ENCODE measurements at regions not wholly inside any gene's neighbourhood (a gene's known extent, or its start where the extent isn't known, plus 50 kb on each side); places are given as distances from the start of the nearest gene placed in this dataset.

DNA sequence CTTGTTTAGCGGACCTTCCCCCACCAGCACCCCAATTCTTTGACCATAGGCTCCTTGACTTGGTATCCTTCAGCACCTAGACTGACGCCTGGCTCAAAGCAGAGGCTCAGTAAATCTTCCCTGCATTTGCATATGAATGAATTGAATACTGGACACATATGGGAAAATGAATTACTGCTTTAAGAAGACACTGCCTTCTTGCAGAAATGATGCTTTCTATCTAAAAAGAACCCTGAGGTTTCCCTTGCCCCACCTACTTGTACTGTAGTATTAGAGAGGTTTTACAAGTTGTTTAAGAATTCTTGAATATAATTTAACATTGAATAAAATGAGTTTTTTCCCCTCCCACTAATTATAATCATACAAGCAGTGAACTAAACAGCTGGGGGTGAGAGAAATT lies 190.7 kb downstream of the SAMD5 start:
- Histone ChIP-seq H3K79me2 (ENCODE audit: low read length) (no peaks in the 10 kb centered on the region), H2AFZ (ENCODE audit: low read length) (no peak overlapping the region), H4K20me1 (ENCODE audit: insufficient read depth, low read depth, low read length) (no peaks in the 10 kb centered on the region), H3K27me3 (ENCODE audit: low read length) (no peaks in the 10 kb centered on the region), H3K9me2 (replicated peaks; ENCODE audit: insufficient read depth, low read length) (no peaks in the 10 kb centered on the region), H3K4me1 (ENCODE audit: low read length) (peaks cover 2% of the 10 kb centered on the region), H3K27ac (ENCODE audit: low read length) (no peak overlapping the region), H3K36me3 (ENCODE audit: insufficient read depth, low read length) (no peaks in the 10 kb centered on the region), H3K4me2 (ENCODE audit: low read depth, low read length, poor library complexity, severe bottlenecking) (no peak overlapping the region), H3K4me3 (ENCODE audit: low read length) (no peak overlapping the region), H3K9me3 (ENCODE audit: low read length) (no peaks in the 10 kb centered on the region), H3K9ac (ENCODE audit: low read length) (no peak overlapping the region)
- DNase-seq: no peak

DNA sequence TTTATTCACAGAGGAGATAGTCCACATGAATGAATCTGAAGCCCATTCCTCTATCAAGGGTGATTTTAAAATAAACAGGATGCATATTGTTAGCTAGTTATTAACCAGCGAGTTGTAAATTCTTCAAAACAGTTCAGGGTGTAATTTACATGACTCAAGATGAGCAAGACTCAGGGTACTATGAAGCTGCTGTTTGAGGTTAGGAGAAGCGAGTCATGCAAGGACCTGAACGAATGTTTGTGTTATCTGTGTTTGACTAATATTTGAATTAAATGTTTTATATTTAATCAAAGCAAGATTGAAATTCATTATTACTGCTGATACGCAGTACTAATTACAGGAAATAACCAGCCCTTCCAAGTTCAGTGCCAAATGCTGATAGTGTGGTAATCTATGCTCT lies 191.1 kb downstream of the SAMD5 start:
- Histone ChIP-seq H4K20me1 (ENCODE audit: insufficient read depth, low read depth, low read length) (no peaks in the 10 kb centered on the region), H3K4me3 (ENCODE audit: low read length) (no peak overlapping the region), H3K27me3 (ENCODE audit: low read length) (no peaks in the 10 kb centered on the region), H3K36me3 (ENCODE audit: insufficient read depth, low read length) (no peaks in the 10 kb centered on the region), H3K9me3 (ENCODE audit: low read length) (no peaks in the 10 kb centered on the region), H3K9ac (ENCODE audit: low read length) (no peak overlapping the region), H2AFZ (ENCODE audit: low read length) (no peak overlapping the region), H3K4me2 (ENCODE audit: low read depth, low read length, poor library complexity, severe bottlenecking) (no peak overlapping the region), H3K9me2 (replicated peaks; ENCODE audit: insufficient read depth, low read length) (no peaks in the 10 kb centered on the region), H3K4me1 (ENCODE audit: low read length) (peaks cover 7% of the 10 kb centered on the region), H3K27ac (ENCODE audit: low read length) (no peak overlapping the region), H3K79me2 (ENCODE audit: low read length) (no peaks in the 10 kb centered on the region)
- DNase-seq: no peak

DNA sequence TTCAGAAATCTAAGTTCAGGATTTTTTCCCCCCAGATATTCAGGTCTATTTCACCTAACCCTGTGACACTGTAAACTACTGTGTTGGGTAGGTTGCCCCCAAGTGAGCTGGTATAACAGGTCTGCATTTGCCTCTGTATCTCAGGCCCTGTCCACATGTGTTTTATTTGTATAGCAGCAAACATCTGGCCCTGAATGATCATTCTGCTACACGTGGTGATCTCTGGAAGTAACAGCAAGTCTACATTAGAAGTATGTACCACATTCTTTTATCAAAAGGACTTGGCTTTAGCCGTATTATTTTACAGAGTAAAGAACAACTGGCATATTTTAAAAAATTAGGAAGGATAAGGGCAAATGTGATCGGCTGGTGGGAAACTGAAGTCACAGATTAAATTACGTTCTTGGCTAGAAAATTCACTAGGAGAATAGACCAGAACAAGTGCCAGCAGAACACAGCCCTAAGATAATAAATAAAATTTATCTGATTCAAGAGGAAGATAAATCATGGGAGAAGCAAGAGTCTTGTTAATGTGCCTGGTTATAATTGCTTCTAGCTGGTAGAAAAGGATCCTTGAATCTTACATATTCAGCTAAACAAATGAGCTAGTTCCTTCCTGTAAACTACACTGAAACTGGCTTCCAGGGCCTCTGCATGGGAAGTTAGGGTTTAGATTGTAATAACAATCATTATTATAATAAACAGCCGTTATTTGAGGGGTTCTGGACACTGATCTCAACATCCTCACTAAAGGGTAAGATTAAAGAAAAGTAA lies 192.1 kb downstream of the SAMD5 start:
- H3K36me3 ChIP-seq (ENCODE audit: insufficient read depth, low read length): no peaks in the 10 kb centered on the region
- H3K27me3 ChIP-seq (ENCODE audit: low read length): no peaks in the 10 kb centered on the region
- DNase-seq: no peak
- H3K9me2 ChIP-seq (replicated peaks; ENCODE audit: insufficient read depth, low read length): no peaks in the 10 kb centered on the region
- H3K9ac ChIP-seq (ENCODE audit: low read length): no peak overlapping the region
- peaks cover 10% of the 10 kb centered on the region for H3K4me1 ChIP-seq (ENCODE audit: low read length)
- no peak overlapping the region for H2AFZ ChIP-seq (ENCODE audit: low read length)
- H3K9me3 ChIP-seq (ENCODE audit: low read length): no peaks in the 10 kb centered on the region
- no peak overlapping the region for H3K4me3 ChIP-seq (ENCODE audit: low read length)
- no peak overlapping the region for H3K27ac ChIP-seq (ENCODE audit: low read length)
- no peaks in the 10 kb centered on the region for H3K79me2 ChIP-seq (ENCODE audit: low read length)
- no peak overlapping the region for H3K4me2 ChIP-seq (ENCODE audit: low read depth, low read length, poor library complexity, severe bottlenecking)
- no peaks in the 10 kb centered on the region for H4K20me1 ChIP-seq (ENCODE audit: insufficient read depth, low read depth, low read length)

DNA sequence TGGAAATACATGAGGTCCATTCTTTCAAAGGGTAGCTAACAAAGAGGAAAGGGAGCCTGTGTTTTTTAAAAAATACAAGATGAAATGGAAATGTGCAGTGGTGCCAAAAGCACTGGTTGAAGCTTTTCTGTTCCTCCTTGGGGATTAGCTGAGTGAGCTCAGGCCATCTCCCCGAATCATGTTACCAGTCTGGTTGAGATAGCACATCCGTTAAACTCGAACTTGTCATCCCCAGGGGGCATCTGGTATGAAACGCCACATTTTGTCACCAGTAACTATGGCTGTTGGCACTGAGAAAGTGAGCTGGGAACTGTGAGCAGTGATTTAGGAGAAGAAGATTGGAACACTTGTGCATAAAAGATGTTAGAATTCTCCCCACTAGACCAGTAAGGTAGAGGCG lies 196.2 kb downstream of the SAMD5 start:
- Histone ChIP-seq H3K4me3 (ENCODE audit: low read length) (no peak overlapping the region), H3K79me2 (ENCODE audit: low read length) (no peaks in the 10 kb centered on the region), H3K9me2 (replicated peaks; ENCODE audit: insufficient read depth, low read length) (no peaks in the 10 kb centered on the region), H3K9me3 (ENCODE audit: low read length) (no peaks in the 10 kb centered on the region), H2AFZ (ENCODE audit: low read length) (no peak overlapping the region), H3K4me1 (ENCODE audit: low read length) (peaks cover 10% of the 10 kb centered on the region), H3K27me3 (ENCODE audit: low read length) (no peaks in the 10 kb centered on the region), H3K36me3 (ENCODE audit: insufficient read depth, low read length) (no peaks in the 10 kb centered on the region), H3K9ac (ENCODE audit: low read length) (no peak overlapping the region), H4K20me1 (ENCODE audit: insufficient read depth, low read depth, low read length) (no peaks in the 10 kb centered on the region), H3K4me2 (ENCODE audit: low read depth, low read length, poor library complexity, severe bottlenecking) (peak overlapping the region; percentile 27), H3K27ac (ENCODE audit: low read length) (no peak overlapping the region)
- DNase-seq: peak; percentile 64

DNA sequence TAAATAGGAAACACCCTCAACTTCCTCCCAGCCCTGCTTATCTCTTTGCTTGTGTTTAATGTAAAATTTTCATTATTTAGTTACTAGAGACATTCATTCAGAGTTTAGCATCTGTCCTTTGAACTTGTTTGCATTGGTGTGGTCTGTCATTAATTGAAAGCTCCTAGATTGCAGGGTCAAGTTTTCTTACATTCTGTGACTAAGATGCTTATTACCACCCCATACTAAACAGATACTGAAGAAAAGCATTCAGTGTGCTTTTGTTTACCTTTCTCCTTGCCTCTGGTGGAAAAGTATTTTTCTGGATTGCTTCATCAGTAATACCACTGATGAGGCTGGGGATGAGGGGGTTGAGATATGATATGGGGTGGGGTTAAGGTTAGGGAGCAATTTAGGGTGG lies 199.0 kb downstream of the SAMD5 start:
- H3K4me3 ChIP-seq (ENCODE audit: low read length): no peak overlapping the region
- H3K4me2 ChIP-seq (ENCODE audit: low read depth, low read length, poor library complexity, severe bottlenecking): no peak overlapping the region
- no peaks in the 10 kb centered on the region for H3K9me2 ChIP-seq (replicated peaks; ENCODE audit: insufficient read depth, low read length)

DNA sequence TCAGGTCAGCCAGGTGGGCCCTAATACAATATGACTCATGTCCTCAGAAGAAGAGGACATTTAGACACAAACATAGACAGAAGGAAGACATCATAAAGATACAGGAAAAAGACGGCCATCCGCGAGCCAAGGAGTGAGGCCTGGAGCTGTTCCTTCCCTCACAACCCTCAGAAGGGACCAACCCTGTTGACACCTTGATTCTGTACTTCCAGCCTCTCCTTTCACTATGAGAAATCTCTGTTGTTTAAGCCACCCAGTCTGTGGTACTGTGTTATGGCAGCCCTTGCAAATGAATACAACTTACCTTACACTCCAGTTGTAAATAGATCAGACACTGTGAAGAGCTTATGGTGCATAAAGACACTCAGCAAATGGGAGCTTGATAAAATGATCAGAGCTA lies 199.7 kb downstream of the SAMD5 start:
- Histone ChIP-seq H3K9ac (ENCODE audit: low read length) (no peak overlapping the region), H2AFZ (ENCODE audit: low read length) (no peak overlapping the region), H3K79me2 (ENCODE audit: low read length) (no peaks in the 10 kb centered on the region), H3K4me3 (ENCODE audit: low read length) (no peak overlapping the region), H3K9me2 (replicated peaks; ENCODE audit: insufficient read depth, low read length) (no peaks in the 10 kb centered on the region), H3K4me1 (ENCODE audit: low read length) (peaks cover 10% of the 10 kb centered on the region), H3K9me3 (ENCODE audit: low read length) (no peaks in the 10 kb centered on the region), H3K27ac (ENCODE audit: low read length) (no peak overlapping the region), H3K27me3 (ENCODE audit: low read length) (no peaks in the 10 kb centered on the region), H3K4me2 (ENCODE audit: low read depth, low read length, poor library complexity, severe bottlenecking) (no peak overlapping the region), H4K20me1 (ENCODE audit: insufficient read depth, low read depth, low read length) (no peaks in the 10 kb centered on the region), H3K36me3 (ENCODE audit: insufficient read depth, low read length) (no peaks in the 10 kb centered on the region)
- DNase-seq: no peak

More for the DNA sequence above, 199.0 kb downstream of the SAMD5 start:
- Histone ChIP-seq H3K79me2 (ENCODE audit: low read length) (no peaks in the 10 kb centered on the region), H3K36me3 (ENCODE audit: insufficient read depth, low read length) (no peaks in the 10 kb centered on the region), H3K9ac (ENCODE audit: low read length) (no peak overlapping the region), H3K27ac (ENCODE audit: low read length) (no peak overlapping the region), H3K9me3 (ENCODE audit: low read length) (no peaks in the 10 kb centered on the region), H4K20me1 (ENCODE audit: insufficient read depth, low read depth, low read length) (no peaks in the 10 kb centered on the region), H3K4me1 (ENCODE audit: low read length) (peaks cover 10% of the 10 kb centered on the region), H3K27me3 (ENCODE audit: low read length) (no peaks in the 10 kb centered on the region), H2AFZ (ENCODE audit: low read length) (no peak overlapping the region)
- DNase-seq: no peak

DNA sequence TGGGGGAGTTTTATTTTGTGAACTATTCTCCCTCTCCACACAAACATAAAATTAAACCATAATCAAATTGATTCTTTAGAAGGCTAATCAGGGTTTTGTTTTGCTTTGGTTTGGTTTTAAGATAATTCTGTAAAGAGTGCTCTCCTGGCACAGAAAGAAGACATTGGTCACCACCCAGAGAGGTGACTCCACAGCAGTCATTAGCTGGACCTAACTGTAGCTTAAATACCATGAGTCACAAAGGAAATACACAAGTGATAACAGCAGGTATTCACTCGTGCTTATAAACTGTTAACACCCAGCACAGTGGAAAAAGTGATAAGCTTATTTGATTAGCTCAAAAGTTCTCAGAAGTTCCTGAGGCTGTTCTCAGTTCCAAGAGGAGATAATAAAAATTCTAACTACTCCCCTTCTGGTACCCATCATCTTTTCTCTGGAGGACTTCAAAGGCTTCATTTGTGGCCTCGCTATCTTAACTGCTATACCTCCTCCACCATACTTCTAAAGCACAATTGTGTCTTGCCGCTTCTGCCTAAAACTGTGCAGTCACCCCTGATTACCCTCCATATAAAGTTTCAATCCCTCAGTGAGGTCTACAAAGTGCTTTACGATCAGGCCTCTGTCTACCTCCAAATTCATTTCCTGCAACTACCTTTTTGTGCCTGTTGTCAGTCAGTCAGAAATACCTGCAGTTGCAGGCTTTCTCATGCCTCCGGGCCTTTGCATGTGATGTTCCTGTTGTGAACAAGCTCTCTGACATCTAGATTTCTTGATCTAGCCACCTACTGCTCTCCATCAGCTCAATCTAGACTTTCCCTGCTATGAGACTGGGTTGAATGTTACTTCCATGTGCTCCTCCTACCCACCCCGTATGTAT lies 201.1 kb downstream of the SAMD5 start:
- no peaks in the 10 kb centered on the region for H3K79me2 ChIP-seq (ENCODE audit: low read length)
- DNase-seq: no peak
- H3K4me1 ChIP-seq (ENCODE audit: low read length): peaks cover 3% of the 10 kb centered on the region
- H3K27me3 ChIP-seq (ENCODE audit: low read length): no peaks in the 10 kb centered on the region
- H3K36me3 ChIP-seq (ENCODE audit: insufficient read depth, low read length): no peaks in the 10 kb centered on the region
- no peak overlapping the region for H3K4me2 ChIP-seq (ENCODE audit: low read depth, low read length, poor library complexity, severe bottlenecking)
- no peak overlapping the region for H2AFZ ChIP-seq (ENCODE audit: low read length)
- no peaks in the 10 kb centered on the region for H3K9me2 ChIP-seq (replicated peaks; ENCODE audit: insufficient read depth, low read length)
- H3K4me3 ChIP-seq (ENCODE audit: low read length): no peak overlapping the region
- H3K9ac ChIP-seq (ENCODE audit: low read length): no peak overlapping the region
- no peaks in the 10 kb centered on the region for H3K9me3 ChIP-seq (ENCODE audit: low read length)
- no peak overlapping the region for H3K27ac ChIP-seq (ENCODE audit: low read length)
- no peaks in the 10 kb centered on the region for H4K20me1 ChIP-seq (ENCODE audit: insufficient read depth, low read depth, low read length)

DNA sequence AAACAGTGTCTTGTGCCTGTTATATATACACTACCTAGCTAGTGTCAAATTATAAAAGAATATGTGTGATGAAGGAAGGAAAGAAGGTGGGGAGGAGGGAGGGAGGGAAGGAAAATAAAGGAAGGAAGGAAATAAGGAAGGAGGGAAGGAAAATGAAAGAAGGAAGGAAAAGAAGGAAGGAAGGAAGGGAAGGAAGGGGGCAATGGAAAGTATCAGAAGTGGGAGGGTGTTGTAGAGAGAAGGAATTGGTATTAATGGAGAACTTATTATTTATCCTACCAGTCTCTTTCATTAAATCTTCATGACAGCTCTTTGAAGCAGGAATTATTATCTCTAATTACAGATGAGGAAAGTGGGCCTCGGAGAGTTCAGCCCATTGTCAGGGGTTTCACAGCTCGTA lies 202.4 kb downstream of the SAMD5 start:
- H3K36me3 ChIP-seq (ENCODE audit: insufficient read depth, low read length): no peaks in the 10 kb centered on the region
- H3K9me3 ChIP-seq (ENCODE audit: low read length): no peaks in the 10 kb centered on the region
- no peaks in the 10 kb centered on the region for H3K79me2 ChIP-seq (ENCODE audit: low read length)
- no peak overlapping the region for H3K4me3 ChIP-seq (ENCODE audit: low read length)
- H3K4me1 ChIP-seq (ENCODE audit: low read length): no peaks in the 10 kb centered on the region
- no peaks in the 10 kb centered on the region for H3K27me3 ChIP-seq (ENCODE audit: low read length)
- H3K27ac ChIP-seq (ENCODE audit: low read length): no peak overlapping the region
- H3K9me2 ChIP-seq (replicated peaks; ENCODE audit: insufficient read depth, low read length): no peaks in the 10 kb centered on the region
- H4K20me1 ChIP-seq (ENCODE audit: insufficient read depth, low read depth, low read length): no peaks in the 10 kb centered on the region
- H2AFZ ChIP-seq (ENCODE audit: low read length): no peak overlapping the region
- no peak overlapping the region for H3K9ac ChIP-seq (ENCODE audit: low read length)
- H3K4me2 ChIP-seq (ENCODE audit: low read depth, low read length, poor library complexity, severe bottlenecking): no peak overlapping the region
- no peak for DNase-seq
